HG03469 (cell line): ENCODE measurements at regions not wholly inside any gene's neighbourhood (a gene's known extent, or its start where the extent isn't known, plus 50 kb on each side); places are given as distances from the start of the nearest gene placed in this dataset.

ENCODE experiments used
- ATAC-seq: cut with Tn5 transposase; IDR thresholded peaks from one replicate; pipeline ENCODE4 v1.9.1; 2021; ENCODE audit warnings: mild to moderate bottlenecking, moderate library complexity, moderate number of reproducible peaks; ENCODE audit not compliant: unreplicated experiment

DNA sequence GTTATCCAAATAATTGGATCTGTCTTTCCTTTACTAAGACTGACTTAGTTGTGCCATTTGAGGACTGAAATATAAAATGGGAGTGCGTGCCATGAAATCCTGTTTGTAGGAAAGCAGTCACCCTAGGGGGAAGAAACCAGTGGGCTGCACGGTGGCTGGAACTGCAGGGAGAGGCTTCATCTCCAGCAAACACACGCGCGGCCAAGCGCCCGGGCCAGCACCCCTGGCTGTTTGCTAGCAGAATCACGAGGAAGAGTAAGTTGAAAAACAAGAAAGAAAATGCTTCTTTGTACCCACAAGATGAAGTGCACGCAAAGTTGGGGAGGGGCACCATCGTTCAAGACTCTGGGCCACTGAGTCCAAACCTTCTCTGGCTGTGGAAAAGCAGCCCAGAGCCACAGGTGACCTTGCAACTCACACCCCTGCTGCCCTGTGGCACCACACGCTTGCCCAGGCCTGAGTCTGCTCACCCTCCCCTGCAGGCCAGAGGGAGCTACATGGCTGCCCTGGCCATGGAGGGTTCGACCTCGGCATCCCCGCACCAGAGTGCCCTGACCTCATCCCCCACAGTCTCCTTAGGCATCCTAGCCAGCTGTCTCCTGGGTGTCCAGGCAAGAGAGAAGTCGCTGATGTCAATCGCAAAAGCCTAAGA, 55.2 kb downstream of the IRX2 start:
- ATAC-seq: no peak

DNA sequence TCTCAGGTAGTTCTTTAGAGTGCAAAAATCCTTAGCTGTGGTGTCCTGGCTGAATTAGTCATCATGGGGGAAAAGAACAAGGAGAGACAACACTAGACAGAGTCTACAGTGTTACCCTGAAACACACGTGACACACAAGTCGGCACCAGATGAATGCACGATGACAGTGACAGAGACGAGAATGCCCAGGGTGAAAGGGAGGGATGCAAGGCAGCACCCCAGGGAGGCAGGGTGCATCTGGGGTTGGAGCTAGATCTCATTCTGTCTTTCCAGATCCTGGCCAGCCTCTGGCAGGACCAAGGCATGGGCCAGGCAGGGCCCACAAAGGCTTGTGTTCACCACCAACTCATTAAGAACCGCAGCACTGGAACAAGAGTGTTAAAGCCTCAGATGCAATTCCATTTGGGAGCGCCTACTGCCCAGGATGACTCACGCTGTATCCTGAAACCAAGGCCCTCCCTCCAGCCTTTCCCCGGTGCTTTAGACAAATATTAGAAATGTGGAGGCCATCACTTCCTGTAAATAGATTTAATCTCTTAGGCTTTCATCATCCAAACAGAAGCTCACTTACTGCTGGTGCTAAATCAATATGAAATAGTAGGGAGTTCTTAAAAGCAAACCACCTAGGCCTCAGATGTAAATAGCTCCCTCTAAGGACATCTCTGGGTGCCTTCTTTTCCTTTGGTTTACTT, 56.1 kb downstream of the IRX2 start:
- no peak for ATAC-seq

DNA sequence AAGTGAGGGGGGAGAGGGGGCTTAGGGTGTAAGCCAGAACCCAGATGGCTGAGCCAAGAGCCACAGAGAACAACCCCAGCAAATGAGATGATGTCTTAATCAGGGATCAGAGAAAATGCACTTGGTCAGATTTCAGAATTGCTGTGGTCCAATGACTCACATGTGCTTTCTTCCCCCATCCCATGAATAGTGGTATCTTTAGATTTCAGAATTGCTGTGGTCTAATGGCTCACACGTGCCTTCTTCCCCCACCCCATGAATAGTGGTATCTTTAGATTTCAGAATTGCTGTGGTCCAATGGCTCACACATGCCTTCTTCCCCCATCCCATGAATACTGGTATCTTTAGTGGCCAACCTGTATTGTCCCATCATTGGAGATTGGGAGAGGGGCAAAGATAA, 59.9 kb downstream of the IRX2 start:
- ATAC-seq: no peak

- no peak for ATAC-seq
Measured at GRCh38 chr5:2690293-2690692, 61.2 kb downstream of the IRX2 start.

DNA sequence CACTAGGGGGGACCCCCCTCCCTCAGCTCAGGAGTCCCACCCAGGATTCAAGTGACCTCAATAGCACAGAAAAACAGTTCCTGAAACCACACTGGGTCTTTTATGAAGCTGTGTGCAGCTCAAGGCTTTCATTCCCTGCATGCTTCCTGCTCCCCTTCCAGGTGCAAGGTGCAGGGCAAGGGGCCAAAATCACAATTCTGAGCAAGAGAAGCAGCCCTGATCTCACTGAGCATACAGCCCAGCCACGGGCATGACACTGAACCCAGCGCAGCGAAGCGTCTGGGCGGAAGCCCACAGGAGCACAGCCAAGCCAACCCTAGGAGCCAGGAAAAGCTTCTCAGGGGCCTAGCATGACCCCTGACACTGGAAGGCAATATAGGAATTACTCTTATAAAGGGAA, 62.9 kb downstream of the IRX2 start:
- ATAC-seq: no peak

DNA sequence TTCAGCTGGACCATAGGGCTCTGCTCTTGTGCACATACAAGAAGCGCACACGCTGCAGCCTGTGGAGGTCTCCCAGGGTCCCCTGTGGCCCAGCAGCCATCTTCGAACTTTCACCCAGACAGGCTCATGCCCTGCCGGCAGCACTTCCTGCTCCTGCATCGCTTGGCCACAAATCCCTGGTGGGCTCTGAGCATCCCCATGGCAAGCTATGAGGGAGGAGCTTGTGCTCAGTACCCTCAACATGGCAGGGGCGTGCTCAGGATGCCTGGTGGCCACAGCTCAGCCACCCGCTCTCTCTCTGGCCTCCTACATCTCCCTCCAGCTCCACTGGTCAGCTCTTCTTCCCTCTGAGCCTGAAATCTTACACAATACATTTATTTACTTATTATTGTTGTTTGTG, 63.7 kb downstream of the IRX2 start:
- ATAC-seq: no peak

GRCh38 chr5:2686321-2687124, 65.0 kb downstream of the IRX2 start:
- ATAC-seq: no peak

DNA sequence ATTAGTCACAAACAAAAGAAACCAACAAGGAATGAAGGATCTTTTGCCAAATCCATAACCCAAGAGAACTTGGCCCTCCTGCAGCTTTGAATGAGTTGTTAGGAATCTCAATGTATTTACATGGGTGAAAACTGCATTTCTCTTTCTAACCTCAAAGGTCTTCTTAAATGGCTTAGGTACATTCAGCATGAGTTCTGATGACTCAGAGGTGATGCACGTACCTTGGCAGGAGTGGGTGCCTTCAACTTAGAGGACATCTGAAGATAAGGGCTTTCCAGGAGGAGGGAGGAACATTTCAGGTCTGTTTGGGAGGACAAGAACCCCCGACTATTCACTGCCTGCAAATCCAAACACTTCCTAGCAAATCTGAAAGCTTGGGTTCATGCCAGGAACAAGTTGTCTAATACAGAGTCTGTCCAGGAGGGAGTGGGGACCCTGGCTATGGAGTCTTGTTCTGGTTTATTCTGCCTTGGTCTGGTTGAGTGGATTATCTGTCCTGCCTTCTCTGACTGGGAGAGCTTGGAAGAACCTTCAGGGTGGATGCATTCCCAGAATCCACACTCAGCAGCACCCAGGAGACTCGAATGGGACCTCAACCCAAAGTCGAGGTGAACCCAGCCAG, 65.7 kb downstream of the IRX2 start:
- no peak for ATAC-seq

DNA sequence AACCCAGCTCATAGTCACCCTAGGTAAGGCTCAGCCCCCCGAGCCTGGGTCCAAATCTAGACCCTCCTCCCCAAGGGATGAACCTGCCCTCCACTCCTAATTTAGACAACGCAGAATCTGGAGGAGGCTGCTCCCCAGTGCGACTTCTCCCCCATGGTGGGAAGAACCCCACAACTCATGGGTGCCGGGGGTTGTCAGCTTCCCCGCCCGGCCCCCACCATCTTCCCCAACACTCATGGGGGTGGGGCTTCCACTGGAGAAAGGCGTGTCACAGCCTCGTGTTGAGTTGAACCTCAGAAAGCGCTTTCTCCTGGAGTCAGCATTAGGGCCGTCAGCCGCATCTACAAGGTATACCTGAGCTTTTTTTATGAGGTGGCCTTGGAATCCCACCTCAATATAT, 66.9 kb downstream of the IRX2 start:
- no peak for ATAC-seq

DNA sequence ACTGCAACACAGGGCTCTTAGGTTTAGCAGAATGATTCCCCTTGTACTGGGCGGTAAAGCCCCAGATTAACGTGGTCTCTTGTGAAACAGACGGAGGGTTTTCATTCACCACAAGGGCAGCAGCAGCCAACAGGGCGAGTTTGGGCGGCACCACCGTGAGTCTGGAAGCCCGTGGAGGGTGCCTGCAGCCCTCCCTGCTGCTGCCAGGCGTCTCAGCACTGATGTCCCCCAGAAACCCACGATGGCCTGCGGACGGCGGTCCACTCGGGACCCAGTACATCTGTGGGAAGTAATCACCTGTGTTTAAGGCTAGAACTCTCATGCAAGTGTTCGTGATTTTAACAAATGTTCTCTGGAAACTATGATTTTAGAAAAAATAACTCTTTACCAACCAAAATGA, 67.8 kb downstream of the IRX2 start:
- no peak for ATAC-seq

DNA sequence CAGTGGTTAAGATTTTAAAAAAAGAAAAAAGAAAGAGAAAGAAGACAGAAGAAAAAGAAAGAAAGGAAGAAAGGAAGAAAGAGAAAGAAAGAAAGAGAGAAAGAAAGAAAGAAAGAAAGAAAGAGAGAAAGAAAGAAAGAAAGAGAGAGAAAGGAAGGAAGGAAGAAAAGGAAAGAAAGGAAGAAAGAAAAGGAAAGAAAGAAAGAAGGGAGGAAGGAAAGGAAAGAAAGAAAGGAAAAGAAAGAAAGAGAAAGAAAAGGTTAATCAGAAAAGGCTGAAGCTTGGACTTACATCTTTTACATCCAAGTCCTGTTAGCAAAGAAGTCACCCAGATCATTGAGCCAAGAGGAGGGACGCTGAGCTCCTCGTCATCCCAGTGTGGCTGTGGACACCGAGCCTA, 70.0 kb downstream of the IRX2 start:
- ATAC-seq: no peak

DNA sequence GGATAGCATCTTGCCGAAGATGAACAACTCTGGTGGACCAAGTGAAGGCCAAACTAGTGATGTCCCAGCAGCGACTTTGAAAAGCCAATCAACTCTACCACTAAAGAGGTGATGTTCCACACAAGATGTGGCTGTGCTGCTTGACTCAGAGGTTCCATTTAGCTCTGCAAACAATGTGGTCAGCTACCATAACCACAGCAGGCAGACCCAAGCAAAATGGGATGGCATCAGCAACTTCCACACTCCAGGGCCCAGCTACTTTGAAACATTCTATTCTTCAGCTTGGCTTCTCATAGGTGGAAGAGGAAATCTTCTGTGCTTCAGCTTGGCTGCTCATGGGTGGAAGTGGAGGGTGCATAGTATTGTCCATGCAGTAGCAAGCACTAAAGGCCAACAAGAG, 70.5 kb downstream of the IRX2 start:
- no peak for ATAC-seq

GRCh38 chr5:2677689-2678088, 73.8 kb downstream of the IRX2 start:
- no peak for ATAC-seq

GRCh38 chr5:2675548-2675947, 75.9 kb downstream of the IRX2 start:
- no peak for ATAC-seq

DNA sequence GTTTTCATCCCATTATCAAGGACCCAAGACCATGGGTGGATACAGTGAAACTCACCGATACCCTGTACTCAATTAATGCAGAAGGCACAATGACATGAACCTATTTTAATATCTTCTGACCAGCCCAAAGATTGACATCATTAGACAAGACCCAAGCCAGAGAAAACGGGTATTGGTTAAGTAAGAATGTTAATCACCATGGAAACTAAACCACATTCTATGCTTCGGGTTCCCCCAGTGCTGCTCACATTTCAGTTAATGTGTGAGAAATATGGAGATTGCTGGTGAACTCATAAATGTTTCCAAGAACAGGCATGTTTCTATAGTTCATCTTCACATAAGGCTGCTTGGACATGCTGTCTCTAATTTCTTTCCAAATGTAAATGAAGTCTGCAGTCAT, 77.0 kb downstream of the IRX2 start:
- ATAC-seq: no peak

DNA sequence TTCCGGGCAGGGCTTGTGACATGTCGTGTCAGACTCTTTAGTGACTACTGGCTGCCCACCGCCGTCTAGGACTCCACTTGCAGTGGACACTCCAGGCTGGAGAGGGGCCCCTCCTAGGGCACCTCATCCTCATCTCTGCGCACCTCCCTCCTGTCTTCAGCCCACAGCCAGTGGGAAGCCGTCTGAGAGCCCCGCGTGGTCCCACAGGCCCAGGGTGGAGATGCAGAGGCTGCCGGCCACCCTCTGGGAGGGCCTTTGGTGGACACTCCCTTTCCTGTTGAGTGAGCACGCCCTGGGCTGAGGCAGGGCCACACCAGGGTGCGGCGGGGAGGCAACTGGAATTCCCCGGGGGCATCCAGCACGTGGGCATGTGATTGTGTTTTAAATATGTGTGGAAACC, 80.5 kb downstream of the IRX2 start:
- no peak for ATAC-seq

DNA sequence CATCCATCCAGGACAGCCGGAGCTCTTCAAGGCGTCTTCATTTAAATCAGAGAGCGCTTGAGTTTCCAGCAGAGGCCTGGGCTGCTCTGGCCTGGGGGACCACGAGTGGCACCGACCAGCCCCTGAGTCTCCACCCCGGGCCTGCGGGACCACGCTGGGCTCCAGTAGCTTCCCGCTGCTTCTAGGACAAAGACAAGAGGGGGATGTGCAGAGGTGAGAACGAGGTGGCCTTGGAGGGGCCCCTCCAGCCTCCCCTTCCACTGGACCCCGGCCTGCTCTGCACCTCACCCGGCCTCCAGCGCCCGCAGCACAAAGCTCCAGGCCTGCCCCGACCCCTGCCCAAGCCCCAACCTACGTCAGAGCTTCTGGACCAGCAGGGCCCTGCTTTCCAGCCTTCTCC, 81.6 kb downstream of the IRX2 start:
- ATAC-seq: no peak

DNA sequence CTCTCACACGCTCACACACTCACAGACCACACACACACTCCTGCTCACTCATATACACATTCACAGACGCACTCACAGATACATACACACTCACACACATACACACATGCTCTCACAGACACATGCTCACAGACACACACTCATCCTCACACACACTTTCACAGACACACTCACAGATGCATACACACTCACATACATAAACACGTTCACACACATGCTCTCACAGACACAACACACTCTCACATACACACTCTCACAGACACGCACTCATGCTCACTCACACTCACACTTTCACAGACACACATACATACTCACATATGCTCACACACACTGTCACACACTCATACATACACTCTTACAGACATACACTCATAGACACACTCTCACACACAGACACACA, 82.2 kb downstream of the IRX2 start:
- ATAC-seq: no peak

DNA sequence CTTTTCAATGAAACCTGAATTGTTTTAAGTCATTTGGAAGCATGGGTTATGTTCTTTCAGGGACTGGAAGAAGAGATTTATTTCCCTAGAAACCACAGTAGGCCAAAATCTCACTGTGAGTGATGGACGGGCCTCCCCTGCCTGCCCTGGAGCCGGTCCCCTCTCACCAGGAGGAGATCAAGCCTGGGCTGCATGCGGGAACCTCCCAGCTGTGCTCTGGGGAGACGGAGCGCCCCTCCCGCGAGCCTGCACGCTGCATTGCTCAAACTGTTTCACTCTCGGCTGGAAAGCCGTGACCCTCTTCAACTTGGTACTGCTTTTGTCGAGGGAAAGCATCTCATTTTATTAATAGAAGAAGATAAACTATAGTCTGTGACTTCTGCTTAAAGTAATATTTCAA, 85.4 kb downstream of the IRX2 start:
- no peak for ATAC-seq

DNA sequence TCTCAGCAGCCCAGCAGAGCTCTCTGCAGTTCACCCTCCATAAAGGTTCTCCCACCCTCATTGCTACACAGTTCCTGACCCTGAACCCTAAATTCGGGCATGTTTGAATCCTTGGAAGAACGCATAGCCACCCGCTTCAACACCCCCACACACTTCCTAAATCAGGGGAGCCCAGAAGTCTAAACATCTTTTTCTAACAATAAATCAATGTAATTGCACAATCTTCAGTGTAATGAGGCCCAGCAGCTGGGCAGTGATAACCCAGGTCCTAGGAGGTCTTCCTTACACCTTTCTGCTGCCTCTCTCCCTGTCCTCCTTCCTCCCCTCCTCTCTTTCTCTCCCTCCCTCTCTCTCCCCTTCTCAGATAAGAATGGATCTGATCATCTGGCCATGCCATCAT, 88.0 kb downstream of the IRX2 start:
- no peak for ATAC-seq

GRCh38 chr5:2660315-2660714, 91.2 kb downstream of the IRX2 start:
- no peak for ATAC-seq
